ENCODE measurements at regions not wholly inside any gene's neighbourhood (a gene's known extent, or its start where the extent isn't known, plus 50 kb on each side); places are given as distances from the start of the nearest gene placed in this dataset.

DNA sequence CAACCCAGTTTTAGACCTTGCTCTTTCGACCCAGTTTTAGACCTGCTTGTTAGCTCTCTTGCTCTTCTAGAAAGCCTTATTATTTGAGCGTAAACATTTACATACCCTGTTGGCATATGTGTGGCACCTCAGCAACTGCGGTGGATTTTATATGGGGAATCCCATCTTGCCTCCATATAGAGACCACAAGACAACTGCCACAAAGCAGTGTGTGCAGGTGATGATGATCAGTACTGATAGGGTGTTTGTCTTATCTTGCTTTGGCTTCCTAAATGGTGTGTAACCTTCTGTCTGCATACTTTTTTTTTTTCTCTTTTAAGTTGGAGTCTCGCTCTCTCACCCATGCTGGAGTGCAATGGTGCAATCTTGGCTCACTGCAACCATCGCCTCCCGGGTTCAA is 1270.8 kb downstream of the MRPL39 start:
- DNase-seq = no peak

DNA sequence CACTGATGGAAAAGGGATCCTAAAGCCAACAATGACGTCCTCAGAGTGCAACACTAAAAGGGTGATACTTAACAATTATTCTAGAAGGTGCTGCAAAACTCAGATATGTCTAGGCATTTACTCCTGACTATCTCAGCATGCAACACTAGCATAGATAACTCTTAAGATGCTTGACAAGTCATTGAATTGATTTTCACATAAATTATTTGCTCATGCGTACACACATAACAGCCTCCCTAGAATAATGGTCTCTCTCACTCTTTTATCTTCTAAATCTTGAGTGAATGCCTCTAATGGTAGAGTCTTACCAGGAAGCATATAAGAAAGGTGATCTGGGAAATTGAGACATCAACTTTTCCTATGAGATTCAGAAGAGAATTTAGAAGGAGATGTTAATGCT is 1283.7 kb downstream of the MRPL39 start:
- DNase-seq = no peak

DNA sequence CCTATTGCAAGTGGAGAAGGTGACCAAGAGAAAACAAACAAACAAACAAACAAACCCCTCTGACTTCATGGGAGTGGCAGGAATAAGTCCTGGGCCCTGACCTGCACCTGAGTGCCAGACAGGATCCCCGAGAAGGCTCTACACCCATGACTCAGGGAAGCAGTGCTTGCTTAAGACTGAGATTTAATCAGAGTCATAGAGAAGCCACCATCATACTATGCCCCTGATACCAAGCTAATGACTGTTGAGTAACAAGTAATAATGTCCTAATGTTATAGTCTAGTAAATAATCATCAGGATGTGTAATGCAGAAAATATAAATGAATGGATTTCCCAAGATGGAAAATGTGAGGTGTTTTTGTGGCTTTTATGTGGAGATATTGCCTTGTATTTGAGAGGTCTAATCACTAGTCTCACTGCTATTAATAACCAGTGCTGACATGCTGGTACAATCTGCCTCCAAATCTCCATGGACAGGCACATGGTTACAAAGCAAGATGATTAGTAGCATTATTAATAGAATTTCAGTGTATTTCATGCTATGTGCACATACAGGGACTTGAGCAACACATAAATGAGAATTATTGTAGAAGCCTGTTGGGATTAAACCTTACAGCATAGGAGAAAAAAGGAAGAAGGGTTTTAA is 1290.9 kb downstream of the MRPL39 start:
- no peak for DNase-seq

DNA sequence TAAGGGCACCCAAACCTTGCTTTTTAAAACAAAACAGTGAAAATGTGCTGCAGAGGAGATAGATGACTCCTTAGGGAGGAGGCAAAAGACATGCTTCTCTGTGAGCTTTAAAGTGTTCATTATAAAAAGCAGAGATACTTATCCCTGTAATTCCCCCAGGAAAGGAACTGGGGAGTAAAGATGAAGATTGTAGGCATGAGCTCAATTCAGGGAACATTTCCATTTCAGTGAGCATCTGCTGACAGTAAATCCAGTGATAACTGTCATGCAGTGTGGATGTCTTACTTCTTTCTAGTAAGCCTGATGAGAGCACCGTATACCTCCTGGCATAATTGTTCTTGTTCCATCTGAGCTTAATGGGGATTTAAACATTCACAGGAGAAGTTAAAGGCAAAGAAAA is 1296.5 kb downstream of the MRPL39 start:
- DNase-seq = no peak

DNA sequence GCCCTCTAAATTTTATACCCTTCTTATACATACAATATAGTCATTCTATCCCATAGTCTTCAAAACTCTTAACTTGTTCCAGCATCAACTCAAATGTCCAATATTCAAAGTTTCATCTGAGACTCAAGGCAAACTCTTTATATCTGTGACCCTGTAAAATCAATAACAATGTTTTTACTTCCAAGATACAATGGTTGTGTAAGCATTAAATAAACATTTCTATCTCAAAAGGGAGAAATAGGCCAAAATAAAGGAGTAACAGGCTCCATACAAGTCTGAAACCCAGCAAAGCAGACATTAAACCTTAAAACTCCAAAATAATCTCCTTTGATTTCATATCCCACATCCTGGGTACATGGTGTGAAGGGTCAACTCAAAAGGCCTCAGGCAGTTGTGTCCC is 1299.1 kb downstream of the MRPL39 start:
- no peak for DNase-seq

DNA sequence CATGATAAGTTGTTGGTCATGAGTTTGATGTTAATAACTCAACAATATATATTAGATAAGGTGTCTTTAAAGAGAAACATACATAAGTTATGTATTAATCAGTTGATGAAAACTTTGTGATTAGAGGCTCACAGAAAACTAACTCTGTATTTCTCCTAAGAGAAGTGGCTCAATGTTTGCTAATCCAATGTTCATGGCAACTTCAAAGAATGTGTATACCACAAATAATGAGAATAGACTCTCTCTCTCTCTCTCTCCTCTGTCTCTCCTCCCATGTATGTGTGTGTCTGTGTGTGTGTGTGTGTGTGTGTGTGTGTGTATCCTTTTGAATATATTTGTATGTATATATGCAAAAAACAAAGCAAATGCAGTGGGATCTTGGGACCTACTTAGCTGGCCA is 1304.9 kb downstream of the MRPL39 start:
- no peak for DNase-seq

DNA sequence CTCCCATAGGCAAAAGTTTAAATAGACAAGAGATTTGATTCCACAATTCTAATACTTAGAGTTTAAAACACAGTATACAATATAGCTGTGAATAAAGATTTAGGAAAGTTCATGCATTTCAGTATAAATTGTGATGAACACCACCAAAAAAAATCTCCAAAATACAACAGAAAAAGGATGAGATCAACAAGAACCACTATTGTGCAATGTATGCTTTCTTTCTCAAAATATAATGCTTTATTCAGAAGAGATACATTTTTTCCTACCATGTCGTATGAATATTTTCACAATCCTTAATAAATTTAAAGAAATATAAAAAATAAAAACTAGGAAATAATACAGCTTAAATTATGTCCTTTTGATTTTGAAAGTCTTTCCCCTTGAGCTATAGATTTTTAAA is 1309.2 kb downstream of the MRPL39 start:
- no peak for DNase-seq

DNA sequence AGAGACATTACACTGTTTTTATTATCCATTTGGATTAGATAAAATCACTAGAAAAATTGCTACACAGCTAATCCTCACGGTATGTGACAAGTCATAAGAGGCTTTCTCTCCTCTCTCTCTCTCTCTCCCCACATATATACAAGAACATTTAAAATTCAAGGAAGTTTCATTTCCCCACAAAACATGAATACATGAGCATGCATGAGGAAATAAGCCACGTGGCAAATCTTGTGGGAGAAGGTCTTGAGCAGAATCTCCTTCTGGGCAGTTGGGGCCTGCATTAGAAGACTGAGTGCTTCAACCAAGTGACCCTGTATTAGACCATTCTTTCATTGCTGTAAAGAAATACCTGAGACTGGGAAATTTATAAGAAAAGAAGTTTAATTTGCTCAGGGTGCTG is 1313.1 kb downstream of the MRPL39 start:
- DNase-seq = no peak

DNA sequence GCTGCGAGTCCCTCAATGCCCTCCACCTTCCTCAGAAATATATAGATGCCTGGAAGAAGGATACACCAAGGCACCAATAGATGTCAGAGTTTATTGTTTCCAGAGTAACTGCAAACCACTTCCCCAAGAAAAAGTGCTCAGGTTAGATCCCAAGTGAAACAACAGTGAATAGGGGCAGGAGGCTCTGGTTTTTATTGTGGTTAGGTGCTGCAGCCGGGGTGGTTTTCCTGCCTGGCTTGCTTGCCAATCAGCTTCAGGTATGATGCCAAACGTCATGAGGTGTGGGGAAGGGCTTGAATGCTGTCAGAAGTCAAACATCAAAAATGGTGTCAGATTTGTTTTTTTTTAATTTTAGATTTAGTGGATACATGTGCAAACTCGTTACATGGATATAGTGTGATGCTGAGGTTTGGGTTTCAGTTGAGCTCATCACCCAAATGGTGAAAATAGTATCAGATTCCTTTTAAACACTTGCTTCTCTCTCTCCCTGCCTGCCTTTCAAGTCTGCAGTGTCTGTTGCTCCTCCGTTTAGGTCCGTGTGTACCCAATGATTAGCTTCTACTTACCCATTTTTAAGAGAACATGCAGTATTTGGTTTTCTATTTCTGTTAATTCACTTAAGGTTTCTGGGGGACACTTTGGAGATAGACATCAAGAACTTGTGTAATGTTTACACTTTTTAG is 1317.0 kb downstream of the MRPL39 start:
- DNase-seq = no peak

DNA sequence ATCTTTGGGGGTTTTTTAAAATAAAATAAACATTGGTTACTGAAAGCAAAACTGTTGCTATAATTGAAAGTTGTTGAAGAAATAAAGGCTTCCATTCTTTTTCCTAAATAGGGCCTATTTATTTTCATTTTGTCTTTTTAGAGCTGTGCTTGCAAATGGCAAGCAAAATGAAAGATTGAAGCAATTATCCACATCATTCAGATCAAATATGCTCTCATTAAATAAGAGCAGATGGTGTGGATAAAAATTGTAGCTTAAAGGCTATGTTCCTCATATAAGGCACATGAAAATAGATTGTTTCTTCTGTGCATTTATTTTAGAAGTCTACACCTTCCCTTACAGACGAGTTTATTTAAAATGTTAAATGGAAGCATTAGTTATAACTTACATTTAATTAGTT is 1317.7 kb downstream of the MRPL39 start:
- DNase-seq = no peak

DNA sequence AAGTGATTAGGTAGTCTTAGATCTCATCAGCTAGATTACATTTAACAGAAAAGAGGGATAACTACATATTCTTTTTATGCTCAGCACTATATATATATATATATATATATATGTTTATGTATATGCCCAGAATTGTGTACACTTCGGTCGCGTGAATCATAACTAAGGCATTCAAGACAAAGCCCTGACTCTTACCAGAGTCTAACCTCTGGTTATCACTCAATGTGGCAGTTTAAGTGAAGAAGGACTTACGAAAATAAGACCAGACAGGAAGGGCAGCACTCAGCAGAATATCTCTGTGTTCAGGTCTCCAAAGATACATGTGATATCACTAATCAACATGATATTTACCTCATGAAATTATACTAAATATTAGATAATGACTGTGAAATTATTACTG is 1326.7 kb downstream of the MRPL39 start:
- DNase-seq = no peak

DNA sequence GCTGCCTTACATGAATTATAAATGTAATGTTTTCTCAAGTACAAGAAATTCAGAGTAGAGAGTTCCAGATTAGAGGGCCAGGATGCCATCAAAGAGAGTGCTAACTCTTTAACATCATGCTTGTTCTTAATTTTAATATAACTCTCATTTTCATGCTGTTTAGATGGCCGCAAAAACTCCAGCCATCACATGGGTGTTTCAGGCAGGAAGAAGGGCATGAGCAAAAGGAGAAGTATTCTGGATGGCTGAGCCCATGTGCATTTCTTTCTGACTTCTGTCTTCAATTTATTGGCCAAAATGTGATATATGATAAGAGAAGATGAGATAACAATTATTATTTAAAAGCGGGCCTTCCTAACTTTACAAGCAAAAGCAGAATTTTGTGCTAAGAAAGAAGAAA is 1328.6 kb downstream of the MRPL39 start:
- no peak for DNase-seq

DNA sequence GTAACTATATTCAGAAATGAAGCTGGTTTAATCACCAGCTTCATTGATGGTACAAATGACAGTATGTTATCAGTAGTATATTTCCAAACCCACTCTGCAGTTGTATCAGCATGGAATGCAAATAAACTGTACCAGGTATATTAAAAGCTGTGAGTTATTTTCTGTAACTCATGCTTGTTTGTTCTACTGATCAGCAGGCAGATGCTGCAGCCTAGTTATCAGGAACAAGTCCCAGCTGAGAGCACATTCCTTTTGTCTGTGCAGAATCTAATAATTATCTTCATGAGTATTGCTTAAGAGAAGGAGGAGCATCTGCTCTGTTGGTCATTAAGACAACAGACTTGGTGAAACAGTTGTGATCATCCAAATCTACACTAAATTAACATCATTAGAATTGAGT is 1331.1 kb downstream of the MRPL39 start:
- no peak for DNase-seq

DNA sequence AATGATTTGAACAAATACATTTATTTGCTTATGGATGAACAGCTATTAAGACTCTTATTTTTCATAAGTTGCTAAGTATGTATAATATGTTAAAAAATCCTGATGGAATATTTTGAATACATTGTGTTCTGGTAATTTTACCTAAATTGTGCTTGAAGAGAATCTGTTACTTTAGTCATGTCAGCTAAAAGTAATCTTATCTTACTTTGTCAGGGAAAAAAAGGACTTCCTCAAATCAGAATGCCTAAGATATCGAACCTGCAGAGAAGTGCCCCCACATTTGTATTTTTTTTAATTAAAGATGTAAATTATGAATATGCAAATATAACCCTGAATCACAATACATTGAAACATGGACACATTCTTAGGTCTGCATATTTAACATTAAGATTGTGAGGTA is 1331.7 kb downstream of the MRPL39 start:
- DNase-seq = no peak

DNA sequence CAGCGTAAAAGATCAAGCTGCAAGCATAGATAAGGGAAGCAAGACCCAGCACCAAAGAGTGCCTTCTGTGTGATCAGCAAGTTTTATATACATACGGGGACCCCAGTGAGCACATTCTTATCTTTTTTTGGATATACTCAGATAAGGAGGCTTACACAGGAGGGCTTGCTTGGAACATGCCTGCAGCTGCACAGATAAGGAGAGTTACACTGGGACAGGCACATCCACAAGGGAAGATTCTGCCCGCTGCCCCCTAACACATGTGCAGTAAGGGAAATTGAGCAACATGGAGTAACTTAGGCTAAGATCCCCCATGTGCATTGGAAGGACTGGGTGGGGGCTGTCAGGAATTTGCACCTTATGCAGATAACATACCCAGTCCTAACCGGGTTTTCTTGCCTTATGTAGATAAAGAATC is 1334.8 kb downstream of the MRPL39 start:
- DNase-seq = no peak

DNA sequence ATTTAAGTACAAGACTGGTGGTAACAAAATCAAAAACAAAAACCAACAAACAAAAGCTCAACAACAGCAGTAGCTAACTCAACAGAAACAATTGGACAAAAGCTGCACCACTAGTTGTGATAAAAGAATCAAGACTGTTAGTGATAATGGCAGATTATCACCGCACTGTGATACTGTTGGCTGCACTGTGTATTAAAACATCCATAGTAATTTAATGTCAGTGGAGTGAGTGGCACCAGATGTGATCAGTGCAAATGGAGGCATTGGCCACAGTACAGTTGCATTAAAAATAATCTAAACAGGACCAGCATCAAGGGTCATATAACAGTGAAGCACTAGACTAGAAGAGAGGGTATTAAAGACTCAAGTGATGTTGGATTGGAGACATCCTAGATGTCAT is 1341.3 kb downstream of the MRPL39 start:
- no peak for DNase-seq

DNA sequence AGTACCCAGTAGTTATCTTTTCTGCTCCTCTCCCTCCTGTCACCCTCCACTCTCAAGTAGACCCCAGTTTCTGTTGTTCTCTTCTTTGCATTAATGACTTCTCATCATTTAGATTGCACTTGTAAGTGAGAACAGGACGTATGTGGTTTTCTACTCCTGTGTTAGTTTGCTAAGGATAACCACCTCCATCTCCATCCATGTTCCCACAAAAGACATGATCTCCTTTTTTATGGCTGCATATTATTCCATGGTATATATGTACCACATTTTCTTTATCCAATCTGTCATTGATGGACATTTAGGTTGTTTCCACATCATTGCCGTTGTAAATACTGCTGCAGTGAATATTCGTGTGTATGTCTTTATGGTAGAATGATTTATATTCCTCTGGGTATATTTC is 1346.5 kb downstream of the MRPL39 start:
- no peak for DNase-seq

DNA sequence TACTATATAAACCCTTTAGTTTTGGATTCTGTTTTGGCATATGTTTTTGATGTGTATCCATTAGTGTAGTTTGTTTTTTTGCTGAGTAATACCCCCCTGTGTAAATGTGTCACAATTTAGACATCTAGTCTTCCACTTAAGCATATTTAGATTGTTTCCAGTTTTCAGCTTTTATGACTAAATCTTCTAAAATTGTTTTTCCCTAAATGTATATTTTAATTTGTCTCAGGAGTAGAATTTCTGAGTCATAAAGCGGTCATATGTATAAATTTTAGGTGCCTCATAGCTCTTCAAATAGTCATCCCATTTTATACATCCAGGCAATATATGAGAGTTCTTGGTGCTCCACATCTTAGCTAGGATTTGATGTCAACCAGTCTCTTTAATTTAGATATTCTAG is 1348.0 kb downstream of the MRPL39 start:
- no peak for DNase-seq

DNA sequence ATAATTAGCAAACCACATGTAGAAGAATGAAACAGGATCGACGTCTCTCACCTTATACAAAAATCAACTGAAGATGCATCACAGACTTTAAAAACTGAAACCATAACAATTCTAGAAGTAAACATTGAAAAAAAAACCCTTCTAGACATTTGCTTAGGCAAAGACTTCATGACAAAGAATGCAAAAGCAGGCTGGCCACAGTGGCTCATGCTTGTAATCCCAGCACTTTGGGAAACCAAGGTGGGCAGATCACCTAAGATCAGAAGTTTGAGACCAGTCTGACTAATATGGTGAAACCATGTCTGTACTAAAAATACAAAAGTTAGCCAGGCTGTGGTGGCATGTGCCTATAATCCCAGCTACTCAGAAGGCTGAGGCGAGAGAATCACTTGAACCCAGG is 1351.7 kb downstream of the MRPL39 start:
- no peak for DNase-seq

DNA sequence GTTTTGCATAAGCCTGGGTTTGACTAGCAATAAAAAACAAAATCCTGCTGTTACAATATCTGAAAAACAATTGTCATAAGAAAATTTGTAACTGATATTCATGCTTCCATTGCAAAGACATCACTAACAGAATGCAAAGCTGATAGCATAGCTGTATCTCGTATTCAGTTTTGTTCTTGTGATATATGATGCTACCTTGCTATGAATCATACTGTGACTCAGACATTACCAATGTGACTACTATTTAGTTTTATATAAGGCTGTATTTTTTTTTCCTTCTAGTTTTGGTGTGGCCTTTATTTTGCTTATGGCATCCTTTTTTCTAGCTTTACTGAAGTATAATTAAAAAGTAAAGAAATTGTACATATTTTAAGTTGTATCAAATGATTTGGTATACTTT is 1381.8 kb downstream of the MRPL39 start:
- no peak for DNase-seq

DNA sequence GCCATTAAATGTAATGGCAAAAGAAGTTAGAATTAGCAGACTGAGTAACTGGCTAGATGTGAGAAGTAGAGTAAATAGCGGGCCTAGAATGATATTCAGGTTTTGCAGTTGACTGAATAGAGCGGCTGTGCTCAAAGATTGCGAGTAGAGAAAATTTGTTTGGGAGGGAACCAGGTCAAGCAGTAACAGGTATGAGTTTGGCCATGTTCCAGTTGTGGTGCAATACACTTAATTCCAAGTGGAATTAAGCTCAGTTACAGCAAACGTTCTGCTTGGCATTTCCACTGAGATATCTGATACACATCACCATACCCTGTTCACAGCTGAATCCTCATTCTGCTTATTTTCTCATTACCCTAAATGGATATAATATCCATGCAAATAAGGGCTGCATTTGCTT is 1382.9 kb downstream of the MRPL39 start:
- DNase-seq = no peak

DNA sequence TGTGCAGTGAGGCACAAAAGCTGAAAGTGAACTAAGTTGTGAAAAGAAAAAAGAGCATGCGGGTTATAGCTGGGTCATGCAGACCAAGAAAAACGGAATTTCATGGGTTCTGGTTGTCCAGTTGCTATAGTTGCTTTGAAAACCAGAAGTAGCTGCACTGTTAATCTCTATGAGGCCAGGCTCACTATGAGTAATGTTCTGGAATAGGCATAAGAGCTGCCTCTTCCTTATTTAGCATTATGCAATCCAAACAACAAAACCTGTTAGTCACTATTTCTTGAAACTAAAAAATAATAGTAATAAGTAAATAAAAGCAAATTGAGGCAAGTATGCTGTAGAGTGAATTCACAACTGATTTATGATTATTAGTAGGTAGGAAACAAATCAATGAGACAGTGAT is 1383.7 kb downstream of the MRPL39 start:
- no peak for DNase-seq

DNA sequence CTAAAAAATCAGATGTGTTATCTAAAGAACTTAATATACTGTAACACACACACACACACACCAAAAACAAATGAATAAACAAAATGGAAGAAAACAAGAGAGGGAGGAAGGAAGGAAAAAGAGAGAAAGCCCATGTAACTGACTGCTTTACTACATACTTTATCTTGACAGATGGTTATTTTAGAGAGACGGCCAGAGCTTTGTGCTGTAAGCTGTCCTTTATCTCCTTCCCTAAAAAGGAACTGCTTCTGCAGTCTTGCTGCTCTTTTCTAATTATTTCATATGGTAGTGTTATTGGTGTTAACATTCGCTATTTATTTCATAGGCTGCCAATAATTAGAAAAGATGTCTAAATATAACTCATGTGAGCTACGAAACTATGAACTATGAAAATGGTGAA is 1384.6 kb downstream of the MRPL39 start:
- no peak for DNase-seq

DNA sequence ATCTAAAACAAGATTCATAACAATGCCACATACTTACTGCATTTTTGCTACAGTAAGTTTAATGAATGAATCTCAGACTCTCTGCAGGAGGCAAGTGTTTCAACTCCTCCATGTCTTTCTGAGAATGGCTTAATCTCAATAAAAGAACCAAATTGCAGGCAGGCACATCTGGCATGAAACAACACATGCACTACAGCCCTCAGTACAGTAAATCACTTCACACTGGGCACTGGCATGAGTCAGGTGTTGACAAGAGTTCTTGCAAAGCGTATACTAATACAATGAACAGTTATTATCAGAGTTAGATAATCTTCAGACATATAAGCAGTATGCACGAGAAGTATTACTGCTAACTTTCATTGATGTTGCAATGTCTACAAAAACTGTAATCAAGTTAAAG is 1386.8 kb downstream of the MRPL39 start:
- no peak for DNase-seq

DNA sequence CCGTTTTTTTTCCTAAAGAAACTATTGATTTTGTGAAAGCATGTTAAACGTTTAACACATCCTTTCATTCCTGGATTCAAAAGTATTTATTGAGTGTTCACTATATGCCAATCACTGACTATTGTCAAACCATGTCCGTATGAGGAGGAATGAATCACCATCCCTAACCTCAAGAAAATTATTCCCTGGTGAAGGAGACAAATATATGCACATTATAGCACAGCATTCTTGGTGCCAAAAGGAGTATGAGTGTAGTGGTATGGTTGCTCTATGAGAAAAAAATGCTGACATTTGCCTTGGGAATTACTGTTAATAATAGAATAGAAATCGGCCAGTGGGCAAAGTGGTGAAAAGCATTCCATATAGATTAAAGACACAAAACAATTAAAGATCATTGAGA is 1390.1 kb downstream of the MRPL39 start:
- no peak for DNase-seq

All from left kidney (tissue), 1 donor.